Neuron (in vitro differentiated cells): ENCODE measurements at regions not wholly inside any gene's neighbourhood (a gene's known extent, or its start where the extent isn't known, plus 50 kb on each side); places are given as distances from the start of the nearest gene placed in this dataset.
A peak's percentile ranks its signal among the peaks of the same experiment; 100 is the strongest.

Source experiments
- H2AFZ ChIP-seq: one replicate; pipeline ENCODE4 v1.6.1; 2013; ENCODE audit warnings: low read depth, mild to moderate bottlenecking, inconsistent platforms, low read length, moderate library complexity
- H3K27me3 ChIP-seq: one replicate; pipeline ENCODE4 v1.6.1; 2013; ENCODE audit warnings: low read length; ENCODE audit not compliant: insufficient read depth
- H3K36me3 ChIP-seq: one replicate; pipeline ENCODE4 v1.6.1; 2013; ENCODE audit warnings: low read length; ENCODE audit not compliant: insufficient read depth
- H3K4me1 ChIP-seq: one replicate; pipeline ENCODE4 v1.6.1; 2013; ENCODE audit warnings: low read length; ENCODE audit not compliant: insufficient read depth
- H3K4me3 ChIP-seq: 2 replicates; pipeline ENCODE4 v1.5.1; 2013; ENCODE audit warnings: mild to moderate bottlenecking, low read length, moderate library complexity
- H3K9me3 ChIP-seq: one replicate; pipeline ENCODE4 v1.6.1; 2013; ENCODE audit warnings: low read length

DNA sequence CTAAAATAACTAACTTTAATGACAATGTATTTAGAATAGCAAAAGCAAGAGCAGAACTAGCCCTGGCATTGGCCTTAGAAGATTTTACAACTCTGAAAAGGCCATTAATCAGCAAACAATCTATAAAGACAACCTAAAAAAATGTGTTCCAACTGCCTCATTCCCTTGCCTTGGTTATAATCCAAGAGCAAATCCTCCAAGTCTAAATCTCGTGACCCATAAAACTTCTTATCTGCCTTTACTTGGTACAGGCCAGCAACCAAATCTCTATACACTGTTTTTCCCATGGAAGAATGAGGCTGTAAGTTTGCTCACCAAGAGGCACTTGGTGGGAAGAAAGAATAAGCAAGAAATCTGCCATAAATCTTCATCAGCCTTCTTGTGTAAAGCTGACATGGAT lies 175.3 kb upstream of the MID1 start:
- no peaks in the 10 kb centered on the region for H3K27me3 ChIP-seq
- no peaks in the 10 kb centered on the region for H3K9me3 ChIP-seq
- no peak overlapping the region for H2AFZ ChIP-seq
- H3K4me3 ChIP-seq: no peak overlapping the region
- no peaks in the 10 kb centered on the region for H3K4me1 ChIP-seq
- H3K36me3 ChIP-seq: no peaks in the 10 kb centered on the region

DNA sequence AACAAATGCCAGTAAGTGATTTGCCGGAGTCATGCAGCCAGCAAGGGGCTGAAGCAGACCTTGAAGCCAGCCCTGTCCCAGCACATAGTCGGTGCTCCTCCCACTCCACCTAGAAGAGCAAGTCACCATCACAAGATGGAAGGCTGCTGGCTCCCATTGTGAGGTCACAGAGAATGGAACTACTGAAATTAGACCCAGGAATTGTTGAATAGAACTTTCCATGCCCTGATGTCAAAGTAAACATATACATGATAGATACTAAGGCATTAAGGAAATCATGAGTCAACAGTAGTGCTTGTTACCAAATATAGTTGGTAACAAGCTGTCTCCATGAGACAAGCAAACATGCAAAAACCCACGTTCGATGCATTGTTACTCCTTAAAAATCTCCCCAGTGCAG lies 177.1 kb upstream of the MID1 start:
- Histone ChIP-seq H3K4me3 (no peak overlapping the region), H3K36me3 (no peaks in the 10 kb centered on the region), H3K27me3 (no peaks in the 10 kb centered on the region), H2AFZ (no peak overlapping the region), H3K4me1 (no peaks in the 10 kb centered on the region), H3K9me3 (no peaks in the 10 kb centered on the region)

DNA sequence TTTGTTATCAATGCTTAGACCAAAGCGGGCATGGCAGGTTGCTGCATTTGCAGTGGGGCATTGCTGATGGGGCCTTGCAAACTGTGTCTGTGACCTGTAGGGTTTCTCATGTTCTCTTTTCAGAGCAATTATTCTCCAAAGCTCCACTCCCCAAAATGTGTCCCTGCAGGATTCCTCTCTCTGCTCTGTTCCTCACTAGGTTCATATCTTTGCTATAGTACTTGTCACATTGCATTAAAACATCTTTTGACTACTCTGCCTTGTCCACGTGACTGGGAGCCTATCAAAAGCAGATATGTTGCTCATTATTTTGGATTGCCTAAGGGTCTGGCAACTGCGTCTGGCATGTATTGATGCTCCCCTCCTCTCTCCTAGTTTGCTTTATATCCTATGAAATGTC lies 177.7 kb upstream of the MID1 start:
- H2AFZ ChIP-seq: no peak overlapping the region

DNA sequence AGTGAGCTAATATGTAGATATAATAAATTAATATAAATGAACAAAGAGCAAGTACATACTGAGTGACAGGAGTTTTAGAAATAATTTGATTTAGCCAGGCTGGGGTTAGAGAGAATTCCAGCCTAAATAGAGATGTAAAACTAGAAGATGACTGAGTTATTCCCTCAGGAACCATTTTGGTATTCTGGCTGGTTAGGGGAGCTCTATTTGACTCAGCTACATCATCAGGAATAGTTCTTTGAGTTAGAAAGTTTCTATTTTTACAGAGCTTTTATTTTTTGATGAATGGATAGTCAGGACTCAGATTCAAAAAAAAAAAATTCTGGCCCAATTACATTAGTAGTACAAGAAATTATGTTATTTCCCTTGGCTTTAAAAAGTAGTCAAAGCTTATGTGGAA lies 180.4 kb upstream of the MID1 start:
- no peak overlapping the region for H2AFZ ChIP-seq
- H3K4me3 ChIP-seq: no peak overlapping the region
- no peaks in the 10 kb centered on the region for H3K27me3 ChIP-seq
- no peaks in the 10 kb centered on the region for H3K4me1 ChIP-seq
- H3K9me3 ChIP-seq: no peaks in the 10 kb centered on the region
- no peaks in the 10 kb centered on the region for H3K36me3 ChIP-seq

More for the DNA sequence above, 177.7 kb upstream of the MID1 start:
- Histone ChIP-seq H3K4me1 (no peaks in the 10 kb centered on the region), H3K27me3 (no peaks in the 10 kb centered on the region), H3K9me3 (no peaks in the 10 kb centered on the region), H3K36me3 (no peaks in the 10 kb centered on the region), H3K4me3 (no peak overlapping the region)

DNA sequence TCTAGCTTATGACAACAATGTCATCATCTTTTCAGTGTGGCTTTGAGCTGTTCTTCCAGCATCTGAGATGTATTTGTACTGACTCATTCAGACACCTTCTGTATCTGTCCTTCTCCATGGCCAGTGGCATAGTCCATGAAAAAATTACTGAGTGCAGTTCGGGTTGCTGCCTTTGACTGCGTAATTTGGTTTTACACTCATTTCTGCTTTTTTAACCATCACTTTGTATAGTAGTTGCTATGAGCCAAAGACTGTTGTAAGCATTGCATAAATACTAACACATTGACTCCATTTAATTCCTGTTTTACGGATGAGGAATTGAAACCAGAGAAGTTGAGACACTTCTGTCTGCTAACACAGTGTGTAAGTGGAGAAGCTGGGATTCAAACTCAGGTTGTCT lies 190.7 kb upstream of the MID1 start:
- no peaks in the 10 kb centered on the region for H3K27me3 ChIP-seq
- H3K9me3 ChIP-seq: peaks cover 2% of the 10 kb centered on the region
- H3K4me1 ChIP-seq: no peaks in the 10 kb centered on the region
- H2AFZ ChIP-seq: no peak overlapping the region
- no peaks in the 10 kb centered on the region for H3K36me3 ChIP-seq
- no peak overlapping the region for H3K4me3 ChIP-seq

DNA sequence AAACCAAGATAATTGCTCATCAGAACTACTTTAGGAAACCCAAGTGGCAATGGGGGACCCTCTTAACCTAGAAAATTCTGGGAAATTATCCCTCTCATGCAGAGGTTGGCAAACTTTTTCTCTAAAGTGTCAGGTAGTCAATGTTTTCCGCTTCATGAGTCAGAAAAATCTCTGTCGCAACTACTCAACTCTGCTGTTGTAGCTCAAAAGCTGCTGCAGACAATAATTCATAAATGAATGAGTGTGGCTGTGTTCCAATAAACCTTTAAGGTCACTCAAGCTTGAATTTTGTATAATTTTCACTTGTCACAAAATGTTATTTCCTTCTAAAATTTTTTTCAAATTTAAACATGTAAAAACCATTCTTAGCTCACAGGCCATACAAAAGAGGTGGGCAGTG lies 193.4 kb upstream of the MID1 start:
- Histone ChIP-seq H3K4me3 (no peak overlapping the region), H3K27me3 (no peaks in the 10 kb centered on the region), H2AFZ (no peak overlapping the region), H3K4me1 (no peaks in the 10 kb centered on the region), H3K9me3 (no peaks in the 10 kb centered on the region), H3K36me3 (no peaks in the 10 kb centered on the region)

DNA sequence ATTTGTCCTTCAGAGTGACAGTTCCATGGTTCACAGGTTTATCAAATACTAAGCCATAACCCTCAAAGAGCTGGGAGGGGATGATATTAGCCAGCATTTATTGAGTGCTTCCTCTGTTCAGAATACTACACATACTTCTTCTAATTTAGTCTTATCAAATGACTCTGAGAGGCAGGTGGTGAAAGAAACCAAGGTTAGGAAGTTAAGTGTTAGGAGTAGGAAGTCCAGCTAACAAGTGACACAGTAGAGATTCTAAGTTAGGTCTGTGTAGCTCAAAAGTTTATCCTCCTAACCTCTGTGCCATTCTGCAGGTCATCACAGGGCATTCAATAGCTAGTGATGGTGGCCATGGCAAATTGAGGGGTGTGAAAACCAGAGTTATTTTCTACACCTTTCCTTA lies 198.3 kb upstream of the MID1 start:
- no peak overlapping the region for H3K4me3 ChIP-seq
- H3K27me3 ChIP-seq: no peaks in the 10 kb centered on the region
- no peaks in the 10 kb centered on the region for H3K36me3 ChIP-seq

DNA sequence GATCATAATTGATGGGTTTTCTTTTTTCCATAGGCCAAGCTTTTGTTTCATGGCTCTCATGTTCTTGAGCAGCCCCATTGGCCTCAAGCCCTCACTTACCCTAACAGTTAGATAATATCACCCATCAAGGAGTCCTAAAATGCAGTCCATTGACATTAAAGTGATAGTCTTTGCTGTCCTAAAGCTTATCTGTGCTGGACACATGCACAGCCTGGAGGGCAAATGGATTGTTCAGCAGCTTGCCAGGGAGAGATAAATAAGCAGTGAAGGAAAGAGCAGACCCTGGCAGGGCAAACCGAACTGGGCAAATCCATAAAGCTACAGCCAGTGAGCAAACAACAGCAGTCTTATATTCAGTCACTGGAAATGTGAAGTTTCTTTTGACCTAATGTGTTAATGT lies 199.6 kb upstream of the MID1 start:
- Histone ChIP-seq H3K9me3 (no peaks in the 10 kb centered on the region), H3K27me3 (no peaks in the 10 kb centered on the region), H2AFZ (no peak overlapping the region), H3K4me1 (no peaks in the 10 kb centered on the region), H3K4me3 (no peak overlapping the region), H3K36me3 (no peaks in the 10 kb centered on the region)

More for the DNA sequence above, 198.3 kb upstream of the MID1 start:
- H2AFZ ChIP-seq: no peak overlapping the region
- no peaks in the 10 kb centered on the region for H3K9me3 ChIP-seq
- no peaks in the 10 kb centered on the region for H3K4me1 ChIP-seq

DNA sequence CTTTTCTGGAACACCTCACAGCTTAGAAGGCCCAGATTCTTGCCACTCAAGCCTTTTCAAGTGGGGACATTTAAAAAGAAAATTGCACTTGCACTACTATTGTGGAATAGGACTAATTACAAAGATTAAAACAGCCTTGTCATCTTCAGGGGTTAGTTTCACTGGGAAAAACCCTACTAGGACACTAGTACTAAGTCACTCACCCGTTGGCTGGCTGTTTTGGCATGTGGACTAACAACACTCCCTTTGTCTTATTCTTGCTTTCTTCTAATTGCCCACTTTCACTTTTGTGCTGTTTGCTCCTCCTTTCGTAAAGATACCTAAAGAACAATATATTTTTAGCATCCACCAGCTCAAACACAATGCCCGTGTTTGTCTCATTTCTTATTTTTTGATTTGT lies 200.9 kb upstream of the MID1 start:
- Histone ChIP-seq H3K27me3 (no peaks in the 10 kb centered on the region), H3K9me3 (no peaks in the 10 kb centered on the region), H3K4me1 (no peaks in the 10 kb centered on the region), H3K4me3 (no peak overlapping the region), H2AFZ (no peak overlapping the region), H3K36me3 (no peaks in the 10 kb centered on the region)

DNA sequence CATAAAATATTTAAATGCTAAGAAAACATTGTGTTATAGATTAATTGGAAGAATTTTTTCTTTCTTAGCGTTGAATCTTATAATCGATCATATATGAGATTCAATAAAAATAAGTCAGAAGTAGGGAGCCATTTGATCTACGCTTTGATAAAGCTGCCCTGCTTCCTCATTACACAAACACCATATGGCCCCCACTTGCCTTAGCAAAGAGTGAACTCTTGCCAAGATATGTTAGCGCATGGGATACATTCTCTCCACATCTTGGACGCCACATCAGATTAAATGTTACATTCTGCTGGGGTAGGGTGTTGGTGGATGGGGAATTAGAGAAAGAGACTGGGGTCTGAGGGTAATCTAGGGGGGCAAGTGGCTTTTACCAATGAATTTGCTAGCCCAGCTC lies 207.7 kb upstream of the MID1 start:
- H3K36me3 ChIP-seq: no peaks in the 10 kb centered on the region
- H3K27me3 ChIP-seq: no peaks in the 10 kb centered on the region
- peaks cover 12% of the 10 kb centered on the region for H3K4me1 ChIP-seq
- H2AFZ ChIP-seq: no peak overlapping the region
- H3K9me3 ChIP-seq: no peaks in the 10 kb centered on the region
- H3K4me3 ChIP-seq: no peak overlapping the region

DNA sequence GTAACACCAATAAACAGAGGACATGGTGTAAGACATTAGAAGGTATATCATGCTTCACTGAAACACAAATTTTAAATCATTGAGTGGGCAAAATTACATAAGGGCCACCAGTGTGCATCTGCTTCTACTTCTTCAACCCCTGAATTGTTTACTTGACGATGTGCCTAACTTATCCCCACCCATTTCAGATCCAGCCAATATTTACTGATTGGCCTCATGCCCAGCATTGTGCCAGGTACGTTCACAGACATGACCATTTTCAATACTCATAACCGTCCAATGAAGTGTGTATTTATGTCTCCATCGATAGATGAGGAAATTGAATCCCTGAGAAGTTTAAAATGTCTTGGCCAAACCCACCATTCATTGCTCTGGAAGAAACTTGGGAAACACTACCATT lies 208.3 kb upstream of the MID1 start:
- Histone ChIP-seq H2AFZ (no peak overlapping the region), H3K4me3 (no peak overlapping the region), H3K4me1 (peaks cover 12% of the 10 kb centered on the region), H3K27me3 (no peaks in the 10 kb centered on the region), H3K36me3 (no peaks in the 10 kb centered on the region), H3K9me3 (no peaks in the 10 kb centered on the region)

DNA sequence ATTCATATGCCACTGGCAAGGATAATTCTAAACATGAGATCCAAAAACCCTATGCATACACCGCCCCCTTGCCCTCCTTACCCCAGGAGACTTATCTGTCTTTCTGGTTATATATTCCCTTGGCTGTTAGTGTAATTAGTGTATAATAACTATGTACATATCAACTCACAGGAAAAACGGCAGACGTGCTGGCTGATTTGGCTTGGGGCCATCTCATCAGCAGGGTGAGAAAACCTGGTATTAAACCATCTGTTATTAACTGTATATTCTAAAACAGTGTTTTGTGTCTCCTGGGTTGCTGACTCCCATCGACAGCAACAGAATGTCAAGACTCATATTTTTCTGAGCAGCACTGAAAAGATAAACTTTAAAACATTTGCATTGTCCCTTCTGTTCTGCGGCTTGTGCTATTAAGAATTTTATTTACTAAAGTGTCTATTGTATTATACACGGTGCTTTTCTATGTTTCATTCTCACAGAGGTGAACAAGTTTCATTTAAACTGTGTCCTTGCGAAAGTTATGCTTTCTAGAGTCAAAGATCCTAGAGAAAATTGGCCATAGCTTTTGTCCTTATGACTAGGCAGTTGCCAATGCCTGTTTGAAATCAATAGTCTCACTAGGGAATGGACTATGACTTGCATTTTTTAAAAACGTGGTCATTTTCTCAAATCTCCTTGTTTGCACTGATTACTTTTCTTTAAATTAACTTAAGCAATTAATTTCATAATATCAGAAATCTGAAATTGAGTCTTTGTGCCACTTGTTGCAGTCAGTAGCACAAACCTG lies 211.5 kb upstream of the MID1 start:
- Histone ChIP-seq H3K9me3 (no peaks in the 10 kb centered on the region), H3K4me1 (peaks cover 12% of the 10 kb centered on the region), H3K4me3 (peak overlapping the region; percentile 49), H2AFZ (no peak overlapping the region), H3K27me3 (no peaks in the 10 kb centered on the region), H3K36me3 (no peaks in the 10 kb centered on the region)

DNA sequence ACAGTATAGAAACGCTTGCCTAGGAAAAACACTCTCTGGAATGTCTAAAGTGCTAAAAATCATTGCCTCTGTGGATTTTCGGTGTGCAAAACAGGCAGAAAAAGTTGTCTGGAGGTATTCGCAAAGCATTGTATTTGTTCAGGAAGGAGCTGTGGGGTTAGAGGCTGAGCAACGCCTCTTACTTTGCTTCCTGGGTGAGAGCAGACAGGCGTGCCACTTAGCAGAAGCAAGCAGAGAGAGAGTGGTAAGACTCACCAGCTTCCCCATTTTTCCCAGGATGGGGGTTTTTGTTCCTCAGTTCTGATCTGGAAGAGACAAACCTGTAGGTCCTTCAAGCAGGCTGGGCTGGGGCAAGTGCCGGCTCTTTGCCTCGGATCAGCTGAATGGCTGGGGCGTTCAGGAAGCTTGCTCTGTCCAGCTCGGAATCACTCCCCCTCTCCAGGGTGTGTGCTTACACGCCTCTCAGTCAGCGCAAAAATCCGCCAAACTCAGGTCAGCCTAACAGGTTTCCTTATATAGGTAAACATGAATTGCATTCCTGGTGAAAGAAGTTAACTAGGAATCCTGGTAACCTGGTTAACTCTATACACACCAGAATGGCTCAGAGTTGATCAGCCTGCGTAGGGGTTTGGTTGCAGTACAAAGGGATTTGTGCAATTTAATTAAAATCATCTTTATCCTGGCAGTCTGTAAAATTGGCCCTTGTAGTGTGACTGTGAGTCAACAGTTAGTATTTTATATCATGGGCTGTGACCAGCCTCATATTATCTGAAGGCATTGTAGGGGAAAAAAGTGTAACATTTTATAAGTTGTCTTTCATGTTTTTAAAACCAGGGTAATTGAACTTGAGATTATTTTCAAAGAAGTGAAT lies 213.1 kb upstream of the MID1 start:
- Histone ChIP-seq H3K4me3 (peak overlapping the region; percentile 49), H3K9me3 (no peaks in the 10 kb centered on the region), H3K4me1 (peaks cover 12% of the 10 kb centered on the region), H3K27me3 (no peaks in the 10 kb centered on the region), H2AFZ (peak overlapping the region; percentile 31), H3K36me3 (no peaks in the 10 kb centered on the region)
